ENCODE measurements at regions not wholly inside any gene's neighbourhood (a gene's known extent, or its start where the extent isn't known, plus 50 kb on each side); places are given as distances from the start of the nearest gene placed in this dataset.

DNA sequence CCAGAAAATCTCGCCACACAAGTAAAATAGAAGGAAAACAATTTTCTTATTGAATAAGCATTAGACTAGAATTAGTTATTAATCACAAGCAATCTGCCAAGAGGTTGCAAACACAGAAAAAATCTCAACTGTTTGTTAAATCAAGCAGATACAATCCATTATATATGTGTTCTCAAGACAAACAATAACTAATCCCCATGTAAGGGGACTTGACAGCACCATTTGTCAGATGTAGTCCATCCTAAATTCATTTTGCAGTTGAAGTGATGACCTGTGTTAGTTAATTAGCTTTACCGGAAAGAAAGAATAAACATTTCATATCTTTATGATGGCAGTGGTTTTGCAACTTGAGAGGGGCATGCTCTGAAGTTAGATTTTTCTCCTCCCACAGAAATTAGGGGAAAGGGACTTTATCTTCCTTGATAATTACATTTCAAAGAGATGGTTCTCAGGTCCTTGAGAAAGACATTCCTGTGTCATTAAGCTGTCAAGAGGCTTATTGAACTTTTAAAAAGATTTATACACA, 1588.0 kb downstream of the GRIK2 start:
- Histone ChIP-seq H3K27ac (no peak overlapping the region), H3K9me3 (no peaks in the 10 kb centered on the region), H3K4me1 (no peaks in the 10 kb centered on the region), H3K27me3 (no peaks in the 10 kb centered on the region), H3K4me3 (no peak overlapping the region), H3K36me3 (no peaks in the 10 kb centered on the region)
- TF ChIP-seq, protein P1, sequence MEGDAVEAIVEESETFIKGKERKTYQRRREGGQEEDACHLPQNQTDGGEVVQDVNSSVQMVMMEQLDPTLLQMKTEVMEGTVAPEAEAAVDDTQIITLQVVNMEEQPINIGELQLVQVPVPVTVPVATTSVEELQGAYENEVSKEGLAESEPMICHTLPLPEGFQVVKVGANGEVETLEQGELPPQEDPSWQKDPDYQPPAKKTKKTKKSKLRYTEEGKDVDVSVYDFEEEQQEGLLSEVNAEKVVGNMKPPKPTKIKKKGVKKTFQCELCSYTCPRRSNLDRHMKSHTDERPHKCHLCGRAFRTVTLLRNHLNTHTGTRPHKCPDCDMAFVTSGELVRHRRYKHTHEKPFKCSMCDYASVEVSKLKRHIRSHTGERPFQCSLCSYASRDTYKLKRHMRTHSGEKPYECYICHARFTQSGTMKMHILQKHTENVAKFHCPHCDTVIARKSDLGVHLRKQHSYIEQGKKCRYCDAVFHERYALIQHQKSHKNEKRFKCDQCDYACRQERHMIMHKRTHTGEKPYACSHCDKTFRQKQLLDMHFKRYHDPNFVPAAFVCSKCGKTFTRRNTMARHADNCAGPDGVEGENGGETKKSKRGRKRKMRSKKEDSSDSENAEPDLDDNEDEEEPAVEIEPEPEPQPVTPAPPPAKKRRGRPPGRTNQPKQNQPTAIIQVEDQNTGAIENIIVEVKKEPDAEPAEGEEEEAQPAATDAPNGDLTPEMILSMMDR (IDR thresholded peaks at IDR 0.05), result no peak
- intact Hi-C loops (cut with DNase I), result no loop called here
- no peak for DNase-seq
- no peak for ATAC-seq

DNA sequence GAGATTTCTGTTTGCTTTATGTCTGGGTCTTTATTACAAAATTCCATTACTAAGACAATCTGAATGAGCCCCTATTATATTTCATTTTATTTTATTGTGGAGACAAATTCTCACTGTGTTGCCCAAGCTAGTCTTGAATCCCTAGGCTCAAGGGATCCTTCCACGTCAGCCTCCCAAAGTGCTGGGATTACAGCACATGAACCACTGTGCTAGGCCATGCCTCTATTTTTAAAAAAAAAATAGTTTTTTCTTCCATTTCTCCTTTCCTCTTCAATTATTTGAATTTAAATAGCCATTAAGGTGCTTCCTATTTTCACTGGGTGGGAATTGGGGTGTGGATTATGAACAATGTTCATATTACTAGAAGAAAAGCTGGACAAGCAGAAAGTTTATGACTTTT, 1587.4 kb downstream of the GRIK2 start:
- TF ChIP-seq, protein P1 (IDR thresholded peaks at IDR 0.05), result no peak
- Histone ChIP-seq H3K9me3 (no peaks in the 10 kb centered on the region), H3K36me3 (no peaks in the 10 kb centered on the region), H3K27me3 (no peaks in the 10 kb centered on the region), H3K4me1 (no peaks in the 10 kb centered on the region), H3K27ac (no peak overlapping the region), H3K4me3 (no peak overlapping the region)
- DNase-seq (no peak), ATAC-seq (no peak)
- intact Hi-C loops (cut with DNase I), result no loop called here

DNA sequence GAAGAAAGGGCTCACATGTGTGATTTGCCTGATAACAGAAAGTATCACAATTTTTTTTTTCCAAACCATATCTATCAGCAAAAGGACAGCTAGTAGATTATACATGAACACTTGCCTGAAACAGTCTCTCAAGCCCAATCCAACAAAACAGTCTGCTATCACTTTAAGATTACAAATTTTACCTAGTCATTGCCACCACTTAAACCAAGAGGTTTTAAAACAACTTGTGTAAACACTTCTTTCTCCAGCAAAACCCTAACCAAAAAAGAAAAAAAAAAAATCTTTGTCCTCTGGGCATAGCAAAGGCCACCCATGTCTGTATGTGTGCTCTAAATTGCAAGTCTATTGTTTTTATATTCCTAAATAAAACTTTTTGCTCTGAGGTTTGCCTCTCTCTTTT, 1568.4 kb downstream of the GRIK2 start:
- DNase-seq, result peak in 1 of 4 donors; percentile 2
- no peak overlapping the region for H3K4me3 ChIP-seq
- no peaks in the 10 kb centered on the region for H3K27me3 ChIP-seq
- no peaks in the 10 kb centered on the region for H3K4me1 ChIP-seq
- H3K36me3 ChIP-seq, result no peaks in the 10 kb centered on the region
- intact Hi-C loops (cut with DNase I), result no loop called here
- ATAC-seq, result peak; percentile 89
- TF ChIP-seq, protein P1 (IDR thresholded peaks at IDR 0.05), result no peak
- no peak overlapping the region for H3K27ac ChIP-seq
- H3K9me3 ChIP-seq, result no peaks in the 10 kb centered on the region

DNA sequence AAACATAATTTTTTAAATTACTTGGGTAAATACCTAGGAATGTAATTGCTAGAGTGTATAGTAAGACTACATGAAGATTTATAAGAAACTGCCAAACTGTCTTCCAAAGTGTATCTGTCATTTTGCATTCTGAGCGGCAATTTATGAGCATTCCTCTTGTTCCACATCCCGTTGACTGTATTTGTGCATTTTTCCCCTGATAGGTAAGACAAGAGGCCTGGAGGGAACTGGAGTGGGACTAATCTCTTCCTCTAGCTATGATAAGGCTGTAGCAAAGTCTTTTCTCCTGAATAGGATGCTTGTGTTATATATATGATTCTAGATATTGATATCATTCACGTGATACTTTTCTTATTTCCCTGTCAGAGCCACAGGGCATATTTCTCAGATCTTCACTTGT, 1557.5 kb downstream of the GRIK2 start:
- H3K27me3 ChIP-seq, result no peaks in the 10 kb centered on the region
- H3K9me3 ChIP-seq, result no peaks in the 10 kb centered on the region
- no peak overlapping the region for H3K27ac ChIP-seq
- intact Hi-C loops (cut with DNase I), result no loop called here
- no peak for DNase-seq
- TF ChIP-seq, protein P1 (IDR thresholded peaks at IDR 0.05), result no peak
- no peaks in the 10 kb centered on the region for H3K4me1 ChIP-seq
- no peak for ATAC-seq
- H3K4me3 ChIP-seq, result no peak overlapping the region
- no peaks in the 10 kb centered on the region for H3K36me3 ChIP-seq

DNA sequence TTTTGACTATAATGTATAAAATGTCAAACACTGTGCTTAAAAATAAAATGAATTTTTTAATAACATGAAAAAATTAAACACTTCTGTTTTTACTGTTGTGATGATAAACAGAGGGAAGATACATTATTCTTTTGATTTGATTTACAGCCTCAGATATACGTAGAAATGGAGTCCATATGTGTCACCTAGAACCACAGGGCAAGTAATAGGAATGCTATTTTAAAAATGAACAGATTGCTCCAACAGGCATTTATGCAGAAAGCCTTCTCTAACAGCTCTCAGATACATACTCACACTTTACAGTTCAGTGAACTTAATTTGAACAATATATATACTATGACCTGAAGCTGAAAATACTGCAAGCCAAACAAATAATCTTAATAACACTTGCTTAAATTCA, 1551.0 kb downstream of the GRIK2 start:
- H3K9me3 ChIP-seq, result no peaks in the 10 kb centered on the region
- ATAC-seq (no peak), DNase-seq (no peak)
- H3K4me3 ChIP-seq, result no peak overlapping the region
- no peaks in the 10 kb centered on the region for H3K27me3 ChIP-seq
- TF ChIP-seq, protein P1 (IDR thresholded peaks at IDR 0.05), result no peak
- no peak overlapping the region for H3K27ac ChIP-seq
- H3K36me3 ChIP-seq, result no peaks in the 10 kb centered on the region
- no peaks in the 10 kb centered on the region for H3K4me1 ChIP-seq
- intact Hi-C loops (cut with DNase I), result no loop called here

Data from left lung (tissue), 4 donors.